Esophagus muscularis mucosa (tissue), 4 donors: ENCODE measurements at regions not wholly inside any gene's neighbourhood (a gene's known extent, or its start where the extent isn't known, plus 50 kb on each side); places are given as distances from the start of the nearest gene placed in this dataset.

ENCODE experiments used
- DNase-seq: peaks from one replicate; pipeline ENCODE4 v3.0.0-alpha.2; 2017; ENCODE audit errors: extremely low spot score
- H3K27ac ChIP-seq, 4 donors: fragments of 200-600 bp; sonication (generic); replicated peaks in 1 of 4; 1 replicate in 3 of 4; 2 replicates in 1 of 4; pipeline ENCODE4 v1.5.1; 2016 to 2019; ENCODE audit warnings: mild to moderate bottlenecking in 1 of 4
- H3K27me3 ChIP-seq, 4 donors: fragments of 200-600 bp; sonication (generic); one replicate each; pipeline versions ENCODE4 v1.5.1 to v1.6.0; 2016 to 2019
- H3K36me3 ChIP-seq, 4 donors: fragments of 200-600 bp; sonication (generic); one replicate each; pipeline ENCODE4 v1.5.1; 2016 to 2019
- H3K4me1 ChIP-seq, 4 donors: fragments of 200-600 bp; sonication (generic); one replicate each; pipeline ENCODE4 v1.5.1; 2016 to 2019
- H3K4me3 ChIP-seq, 4 donors: fragments of 200-600 bp; sonication (generic); 1 replicate in 2 of 4; 2 replicates in 2 of 4; pipeline ENCODE4 v1.5.1; 2016 to 2019; ENCODE audit warnings: mild to moderate bottlenecking in 4 of 4, moderate library complexity in 1 of 4
- H3K9me3 ChIP-seq, 4 donors: fragments of 200-600 bp; sonication (generic); 1 replicate in 3 of 4; 2 replicates in 1 of 4; pipeline ENCODE4 v1.5.1; 2016 to 2019
- CTCF ChIP-seq, 3 experiments: fragments of 200-600 bp in 2 of 3; fragments of 450-650 bp in 1 of 3; sonication (generic) in 2 of 3; IDR thresholded peaks; one replicate each; pipeline ENCODE4 v1.5.1; 2017 to 2019; ENCODE audit warnings: antibody characterized with exemption in 3 of 3, mild to moderate bottlenecking in 2 of 3, moderate library complexity in 1 of 3
- EP300 ChIP-seq: sonication (generic); formaldehyde crosslinking; IDR thresholded peaks from one replicate; pipeline ENCODE4 v1.6.1; 2017; ENCODE audit warnings: antibody characterized with exemption
- POLR2A ChIP-seq: fragments of 450-650 bp; IDR thresholded peaks from one replicate; pipeline ENCODE4 v1.6.1; 2017; ENCODE audit warnings: antibody characterized with exemption, moderate library complexity, mild to moderate bottlenecking, low read depth
- POLR2AphosphoS5 ChIP-seq, 2 donors: sonication (generic); formaldehyde crosslinking; IDR thresholded peaks; one replicate each; pipeline ENCODE4 v1.6.1; 2017; ENCODE audit warnings: antibody characterized with exemption in 2 of 2
- WGBS: methylation state at CpG from one replicate; pipeline ENCODE4 v1.1.5; 2018; 5-methylcytosine and 5-hydroxymethylcytosine counted together
- intact Hi-C: fragments of 100-400 bp; cut with DNase I; formaldehyde crosslinking; loops from one replicate; pipeline ENCODE4 v1.15.1; 2023

- DNase-seq = no peak
- H3K27me3 ChIP-seq = peaks cover 0 to 35% (median 0%) of the 10 kb centered on the region in 4 donors
- no peaks in the 10 kb centered on the region for H3K4me1 ChIP-seq
- intact Hi-C loops = no loop called here
- no peaks in the 10 kb centered on the region for H3K36me3 ChIP-seq
- TF ChIP-seq EP300 (no peak), POLR2A (no peak), POLR2AphosphoS5 (IDR thresholded peaks at IDR 0.05) (no peak), CTCF (IDR thresholded peaks at IDR 0.05) (no peak)
- no peak overlapping the region for H3K27ac ChIP-seq
- H3K4me3 ChIP-seq = no peak overlapping the region
- 82% methylated on average over 4 of the region's 7 CpGs for WGBS
- H3K9me3 ChIP-seq = no peaks in the 10 kb centered on the region
These were observed 154.3 kb upstream of the VSTM2B start for GRCh38 chr19:29371251-29372090.

- no peaks in the 10 kb centered on the region for H3K9me3 ChIP-seq
- DNase-seq = no peak
- intact Hi-C loops = no loop called here
- WGBS = no CpG with 5 or more reads among the region's 5 CpGs
- H3K27ac ChIP-seq = no peak overlapping the region
- H3K4me1 ChIP-seq = no peaks in the 10 kb centered on the region
- TF ChIP-seq CTCF (IDR thresholded peaks at IDR 0.05) = no peak
- no peak for TF ChIP-seq POLR2A
- TF ChIP-seq EP300 = no peak
- no peak for TF ChIP-seq POLR2AphosphoS5 (IDR thresholded peaks at IDR 0.05)
- no peaks in the 10 kb centered on the region for H3K36me3 ChIP-seq
- H3K27me3 ChIP-seq = peaks cover 0 to 35% (median 0%) of the 10 kb centered on the region in 4 donors
- no peak overlapping the region for H3K4me3 ChIP-seq
These were observed 153.7 kb upstream of the VSTM2B start for GRCh38 chr19:29372091-29372415.

- no peak for DNase-seq
- H3K27me3 ChIP-seq = peaks cover 0 to 34% (median 0%) of the 10 kb centered on the region in 4 donors
- WGBS = 77% methylated on average over 3 of the region's 3 CpGs
- H3K9me3 ChIP-seq = no peaks in the 10 kb centered on the region
- TF ChIP-seq EP300 (no peak), CTCF (IDR thresholded peaks at IDR 0.05) (no peak)
- H3K4me1 ChIP-seq = no peaks in the 10 kb centered on the region
- intact Hi-C loops = no loop called here
- no peak overlapping the region for H3K27ac ChIP-seq
- H3K36me3 ChIP-seq = no peaks in the 10 kb centered on the region
- no peak overlapping the region for H3K4me3 ChIP-seq
These were observed 153.3 kb upstream of the VSTM2B start for GRCh38 chr19:29372461-29372860.

- peak; percentile 91 for DNase-seq
- no peaks in the 10 kb centered on the region for H3K9me3 ChIP-seq
- H3K27ac ChIP-seq = no peak overlapping the region
- no peaks in the 10 kb centered on the region for H3K36me3 ChIP-seq
- 95% methylated on average over 11 of the region's 12 CpGs for WGBS
- H3K4me1 ChIP-seq = no peaks in the 10 kb centered on the region
- intact Hi-C loops = no loop called here
- TF ChIP-seq EP300 (no peak), CTCF (IDR thresholded peaks at IDR 0.05) (no peak), POLR2AphosphoS5 (IDR thresholded peaks at IDR 0.05) (no peak), POLR2A (no peak)
- H3K27me3 ChIP-seq = peaks cover 0 to 34% (median 0%) of the 10 kb centered on the region in 4 donors
- no peak overlapping the region for H3K4me3 ChIP-seq
These were observed 152.6 kb upstream of the VSTM2B start for GRCh38 chr19:29372921-29373797.
